HEK293T (cell line): ENCODE measurements at regions not wholly inside any gene's neighbourhood (a gene's known extent, or its start where the extent isn't known, plus 50 kb on each side); places are given as distances from the start of the nearest gene placed in this dataset.

Experiments
- CTCF ChIA-PET: fragments of 350-600 bp; formaldehyde crosslinking; extraction: SDS; loops from one replicate; lab custom pipeline; 2021; ENCODE audit warnings: antibody characterized with exemption, inconsistent platforms; lab: Yijun Ruan, JAX
- POLR2A ChIA-PET: fragments of 350-600 bp; formaldehyde crosslinking; extraction: SDS; loops from one replicate; lab custom pipeline; 2020; ENCODE audit warnings: antibody characterized with exemption, inconsistent platforms; lab: Yijun Ruan, JAX
- DNase-seq: peaks from one replicate; pipeline ENCODE4 v3.0.0; 2012; ENCODE audit warnings: mixed read lengths; ENCODE audit errors: extremely low spot score
- ARNT ChIP-seq: fragments of 450-650 bp; IDR thresholded peaks from 2 replicates; pipeline ENCODE4 v1.6.1; 2017; ENCODE audit warnings: mild to moderate bottlenecking
- BHLHE40 ChIP-seq: fragments of 450-650 bp; IDR thresholded peaks from 2 replicates; pipeline ENCODE4 v1.6.1; 2016; ENCODE audit warnings: mild to moderate bottlenecking, moderate library complexity, borderline replicate concordance
- CTBP1 ChIP-seq: fragments of 450-650 bp; IDR thresholded peaks from 2 replicates; pipeline ENCODE4 v1.6.1; 2016; ENCODE audit warnings: borderline replicate concordance
- ELF4 ChIP-seq: fragments of 450-650 bp; IDR thresholded peaks from 2 replicates; pipeline ENCODE4 v1.6.1; 2017; ENCODE audit warnings: antibody characterized with exemption
- FOXA1 ChIP-seq: fragments of 450-650 bp; IDR thresholded peaks from 2 replicates; pipeline ENCODE4 v1.6.1; 2016; ENCODE audit warnings: mild to moderate bottlenecking
- FOXK2 ChIP-seq: fragments of 450-650 bp; IDR thresholded peaks from 2 replicates; pipeline ENCODE4 v1.6.1; 2016; ENCODE audit warnings: mild to moderate bottlenecking
- FOXM1 ChIP-seq: fragments of 450-650 bp; IDR thresholded peaks from 2 replicates; pipeline ENCODE4 v1.6.1; 2017; ENCODE audit warnings: mild to moderate bottlenecking, borderline replicate concordance
- HDGF ChIP-seq: fragments of 450-650 bp; IDR thresholded peaks from 2 replicates; pipeline ENCODE4 v1.6.1; 2017; ENCODE audit warnings: antibody characterized with exemption, borderline replicate concordance
- L3MBTL2 ChIP-seq: fragments of 450-650 bp; conservative IDR thresholded peaks from 2 replicates; pipeline ENCODE4 v1.6.1; 2016; ENCODE audit warnings: mild to moderate bottlenecking
- LEF1 ChIP-seq: fragments of 450-650 bp; IDR thresholded peaks from 2 replicates; pipeline ENCODE4 v1.6.1; 2017; ENCODE audit warnings: mild to moderate bottlenecking, borderline replicate concordance
- NFRKB ChIP-seq: fragments of 450-650 bp; IDR thresholded peaks from 2 replicates; pipeline ENCODE4 v1.6.1; 2016; ENCODE audit warnings: mild to moderate bottlenecking, moderate library complexity
- PKNOX1 ChIP-seq: fragments of 450-650 bp; IDR thresholded peaks from 2 replicates; pipeline ENCODE4 v1.6.1; 2016
- SP1 ChIP-seq: fragments of 450-650 bp; IDR thresholded peaks from 2 replicates; pipeline ENCODE4 v1.6.1; 2017
- SUZ12 ChIP-seq: fragments of 450-650 bp; IDR thresholded peaks from 2 replicates; pipeline ENCODE4 v1.6.1; 2016; ENCODE audit warnings: mild to moderate bottlenecking
- TARDBP ChIP-seq: fragments of 450-650 bp; IDR thresholded peaks from 2 replicates; pipeline ENCODE4 v1.6.1; 2016
- ZNF384 ChIP-seq: fragments of 450-650 bp; IDR thresholded peaks from 2 replicates; pipeline ENCODE4 v1.6.1; 2016

- DNase-seq, result no peak
- ChIA-PET CTCF (no interaction called here), POLR2A (no interaction called here)
- TF ChIP-seq PKNOX1, result no peak
- TF ChIP-seq ELF4, result no peak
- TF ChIP-seq SP1, result no peak
- TF ChIP-seq L3MBTL2, result no peak
- no peak for TF ChIP-seq SUZ12
- TF ChIP-seq ZNF384, result no peak
- TF ChIP-seq CTBP1, result no peak
- TF ChIP-seq LEF1, result no peak
- TF ChIP-seq HDGF, result no peak
Measured at GRCh38 chr14:94876306-94876705, 106.4 kb upstream of the GSC start.

DNA sequence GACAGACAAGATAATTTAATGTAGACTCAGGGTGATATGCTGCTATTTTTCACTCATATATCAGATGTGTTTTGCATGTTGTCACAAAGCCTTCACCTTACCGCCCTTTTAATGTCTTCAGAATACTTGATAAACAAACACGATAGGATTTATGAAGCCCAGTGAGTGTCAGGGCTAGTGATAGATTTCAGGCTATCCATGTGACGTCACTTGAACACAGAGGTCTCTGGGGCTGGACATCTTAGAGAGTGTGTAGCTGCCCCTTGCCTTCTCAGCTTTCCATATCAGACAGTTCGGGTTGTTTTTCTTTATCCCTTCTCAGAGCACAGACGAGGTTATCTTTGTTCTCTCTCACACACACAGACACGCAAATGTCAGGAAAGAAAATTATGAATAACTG, 105.3 kb upstream of the GSC start:
- DNase-seq, result no peak
- peak; percentile 41; the same call in 1 of the 2 replicates for TF ChIP-seq PKNOX1
- TF ChIP-seq ARNT, result no peak
- POLR2A ChIA-PET, result no interaction called here
- CTCF ChIA-PET, result no interaction called here

GRCh38 chr14:94868772-94869072, 98.8 kb upstream of the GSC start:
- POLR2A ChIA-PET, result no interaction called here
- CTCF ChIA-PET, result no interaction called here
- no peak for DNase-seq
- TF ChIP-seq FOXM1 (no peak), ELF4 (no peak), SP1 (no peak), L3MBTL2 (no peak), BHLHE40 (no peak), ARNT (no peak), ZNF384 (no peak), TARDBP (no peak), PKNOX1 (no peak), LEF1 (no peak), NFRKB (no peak), FOXK2 (no peak), CTBP1 (no peak), HDGF (no peak), SUZ12 (no peak), FOXA1 (no peak)

DNA sequence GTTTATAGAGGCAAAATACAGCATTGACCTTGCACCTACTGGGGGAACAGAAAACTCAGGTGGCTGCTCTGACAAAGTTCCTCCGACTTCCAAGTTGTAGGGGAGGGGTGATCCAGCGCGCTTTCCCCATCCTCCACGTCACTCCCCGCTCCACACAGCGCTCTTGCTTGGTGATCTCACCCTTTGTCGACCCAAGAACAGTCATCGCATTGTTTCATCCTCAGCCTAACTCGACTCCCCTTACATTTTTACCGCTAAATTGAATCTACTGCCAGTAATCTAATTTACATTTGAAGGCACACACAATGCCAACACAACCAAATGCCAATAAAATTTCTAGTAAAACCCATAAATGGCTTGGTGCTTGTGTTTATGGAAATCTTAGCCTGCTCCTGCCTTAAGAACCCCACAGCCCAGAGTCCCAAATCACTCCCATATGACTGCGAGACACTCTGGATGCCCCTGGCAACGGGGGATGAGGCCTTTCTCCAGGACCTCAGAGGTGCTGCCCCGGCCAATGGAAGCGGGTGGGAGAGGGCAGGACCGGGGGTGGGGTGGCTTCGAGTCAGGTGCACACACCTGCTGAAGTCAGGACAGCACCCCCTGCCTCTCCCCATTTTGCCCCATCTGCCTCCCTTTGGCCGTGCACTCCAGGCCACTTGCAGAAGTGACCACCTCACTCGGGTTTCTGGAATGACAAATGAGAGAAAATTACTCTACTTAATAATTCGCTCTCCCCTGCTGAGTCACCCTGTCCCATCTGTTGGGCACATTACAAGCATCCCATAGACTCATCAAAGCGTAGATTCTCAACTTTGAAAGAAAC, 98.2 kb upstream of the GSC start:
- TF ChIP-seq LEF1, result no peak
- no peak for TF ChIP-seq ZNF384
- no peak for TF ChIP-seq ARNT
- TF ChIP-seq FOXM1, result no peak
- TF ChIP-seq BHLHE40, result no peak
- no peak for TF ChIP-seq CTBP1
- TF ChIP-seq L3MBTL2, result no peak
- TF ChIP-seq NFRKB, result no peak
- no peak for TF ChIP-seq SUZ12
- no peak for TF ChIP-seq ELF4
- TF ChIP-seq TARDBP, result no peak
- no peak for TF ChIP-seq FOXA1
- TF ChIP-seq FOXK2, result no peak
- no peak for DNase-seq
- CTCF ChIA-PET, result no interaction called here
- POLR2A ChIA-PET, result no interaction called here

DNA sequence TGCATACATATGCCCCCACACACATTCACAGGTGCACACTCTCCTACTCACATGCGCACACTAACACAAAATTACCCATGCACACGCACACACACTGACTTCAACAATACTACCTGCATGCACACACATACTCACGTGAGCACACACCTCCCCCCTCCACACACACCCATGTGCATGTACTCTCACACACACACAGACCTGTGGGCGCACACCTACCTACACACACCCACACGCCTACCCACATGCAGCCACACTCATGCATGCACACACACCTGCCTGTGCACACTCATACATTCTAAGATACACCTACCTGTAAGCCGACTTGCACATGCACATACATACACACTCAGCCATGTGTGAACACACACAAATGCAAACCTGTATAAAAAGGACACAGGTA, 97.3 kb upstream of the GSC start:
- ChIA-PET POLR2A (no interaction called here), CTCF (no interaction called here)
- DNase-seq, result no peak
- TF ChIP-seq ZNF384, result no peak
- no peak for TF ChIP-seq TARDBP
- TF ChIP-seq FOXA1, result no peak
- TF ChIP-seq ARNT, result no peak
- no peak for TF ChIP-seq CTBP1
- no peak for TF ChIP-seq ELF4
- TF ChIP-seq L3MBTL2, result no peak
- TF ChIP-seq BHLHE40, result no peak
- TF ChIP-seq HDGF, result no peak
- TF ChIP-seq SUZ12, result no peak
- TF ChIP-seq SP1, result no peak
- TF ChIP-seq FOXM1, result no peak
- no peak for TF ChIP-seq LEF1
- TF ChIP-seq FOXK2, result no peak

- POLR2A ChIA-PET, result no interaction called here
- TF ChIP-seq FOXM1 (no peak), BHLHE40 (no peak), SUZ12 (no peak), ZNF384 (no peak), TARDBP (no peak), ELF4 (no peak), CTBP1 (no peak), ARNT (no peak), NFRKB (no peak), LEF1 (no peak), FOXK2 (no peak), L3MBTL2 (no peak), FOXA1 (no peak), HDGF (no peak), SP1 (no peak)
- CTCF ChIA-PET, result no interaction called here
- no peak for DNase-seq
Measured at GRCh38 chr14:94864387-94865195, 94.7 kb upstream of the GSC start.
